ENCODE measurements at regions not wholly inside any gene's neighbourhood (a gene's known extent, or its start where the extent isn't known, plus 50 kb on each side); places are given as distances from the start of the nearest gene placed in this dataset.

- no peak overlapping the region for H3K4me2 ChIP-seq (ENCODE audit: low read length)
- H3K27me3 ChIP-seq (ENCODE audit: low read depth, low read length) = no peaks in the 10 kb centered on the region
- no peak overlapping the region for H3K27ac ChIP-seq (ENCODE audit: low read length)
- no peak overlapping the region for H2AFZ ChIP-seq (ENCODE audit: low read depth, low read length)
- H3K9me3 ChIP-seq (ENCODE audit: insufficient read depth, low read length) = no peaks in the 10 kb centered on the region
- no peaks in the 10 kb centered on the region for H4K20me1 ChIP-seq (ENCODE audit: insufficient read depth, low read length)
- no peaks in the 10 kb centered on the region for H3K4me1 ChIP-seq (ENCODE audit: low read length)
- no peak for TF ChIP-seq EZH2phosphoT487 (IDR thresholded peaks at IDR 0.05; ENCODE audit: low read depth)
- TF ChIP-seq CTCF (IDR thresholded peaks at IDR 0.05; ENCODE audit: low read depth, low read length) = no peak
- H3K4me3 ChIP-seq (ENCODE audit: low read length) = no peak overlapping the region
- no peak overlapping the region for H3K9ac ChIP-seq (ENCODE audit: low read length)
- H3K79me2 ChIP-seq (ENCODE audit: low read length) = no peaks in the 10 kb centered on the region
- no peaks in the 10 kb centered on the region for H3K36me3 ChIP-seq (replicated peaks; ENCODE audit: low read depth, low read length)
These were observed 554.3 kb upstream of the MGMT start for GRCh38 chr10:128912568-128913311.

GRCh38 chr10:128914681-128915080 is 552.4 kb upstream of the MGMT start:
- TF ChIP-seq CTCF (IDR thresholded peaks at IDR 0.05; ENCODE audit: low read depth, low read length) = no peak
- TF ChIP-seq EZH2phosphoT487 (IDR thresholded peaks at IDR 0.05; ENCODE audit: low read depth) = no peak
- no peaks in the 10 kb centered on the region for H3K36me3 ChIP-seq (replicated peaks; ENCODE audit: low read depth, low read length)

DNA sequence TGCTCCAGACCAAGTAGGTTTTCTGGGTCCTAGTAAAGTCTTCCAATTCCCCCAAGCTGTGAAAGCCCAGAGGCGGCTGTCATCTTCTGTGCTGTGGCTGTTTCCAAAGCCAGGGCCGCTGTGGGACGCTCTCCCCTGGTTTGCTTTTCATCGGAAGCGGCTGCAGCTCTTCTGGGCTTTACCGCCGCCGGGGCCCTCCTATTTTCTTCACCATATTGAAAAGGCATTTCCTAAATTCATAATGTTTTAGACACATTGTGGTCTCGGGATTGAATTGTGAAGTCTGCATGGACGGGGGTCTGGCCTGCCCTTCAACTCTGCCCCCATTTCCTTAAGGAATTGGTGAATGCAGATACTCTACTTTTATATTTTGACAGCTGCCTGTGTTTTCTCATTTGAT is 551.4 kb upstream of the MGMT start:
- Histone ChIP-seq H3K9me3 (ENCODE audit: insufficient read depth, low read length) (no peaks in the 10 kb centered on the region), H3K79me2 (ENCODE audit: low read length) (no peaks in the 10 kb centered on the region), H4K20me1 (ENCODE audit: insufficient read depth, low read length) (no peaks in the 10 kb centered on the region), H3K27ac (ENCODE audit: low read length) (no peak overlapping the region), H3K4me3 (ENCODE audit: low read length) (no peak overlapping the region), H3K36me3 (replicated peaks; ENCODE audit: low read depth, low read length) (no peaks in the 10 kb centered on the region), H3K4me2 (ENCODE audit: low read length) (no peak overlapping the region), H3K9ac (ENCODE audit: low read length) (no peak overlapping the region), H3K4me1 (ENCODE audit: low read length) (no peaks in the 10 kb centered on the region), H3K27me3 (ENCODE audit: low read depth, low read length) (no peaks in the 10 kb centered on the region), H2AFZ (ENCODE audit: low read depth, low read length) (no peak overlapping the region)
- TF ChIP-seq EZH2phosphoT487 (IDR thresholded peaks at IDR 0.05; ENCODE audit: low read depth) = no peak
- TF ChIP-seq CTCF (IDR thresholded peaks at IDR 0.05; ENCODE audit: low read depth, low read length) = no peak

More at GRCh38 chr10:128914681-128915080, 552.4 kb upstream of the MGMT start:
- Histone ChIP-seq H2AFZ (ENCODE audit: low read depth, low read length) (no peak overlapping the region), H3K4me1 (ENCODE audit: low read length) (no peaks in the 10 kb centered on the region), H4K20me1 (ENCODE audit: insufficient read depth, low read length) (no peaks in the 10 kb centered on the region), H3K9me3 (ENCODE audit: insufficient read depth, low read length) (no peaks in the 10 kb centered on the region), H3K27ac (ENCODE audit: low read length) (no peak overlapping the region), H3K9ac (ENCODE audit: low read length) (no peak overlapping the region), H3K4me2 (ENCODE audit: low read length) (no peak overlapping the region), H3K79me2 (ENCODE audit: low read length) (no peaks in the 10 kb centered on the region), H3K27me3 (ENCODE audit: low read depth, low read length) (no peaks in the 10 kb centered on the region), H3K4me3 (ENCODE audit: low read length) (no peak overlapping the region)

DNA sequence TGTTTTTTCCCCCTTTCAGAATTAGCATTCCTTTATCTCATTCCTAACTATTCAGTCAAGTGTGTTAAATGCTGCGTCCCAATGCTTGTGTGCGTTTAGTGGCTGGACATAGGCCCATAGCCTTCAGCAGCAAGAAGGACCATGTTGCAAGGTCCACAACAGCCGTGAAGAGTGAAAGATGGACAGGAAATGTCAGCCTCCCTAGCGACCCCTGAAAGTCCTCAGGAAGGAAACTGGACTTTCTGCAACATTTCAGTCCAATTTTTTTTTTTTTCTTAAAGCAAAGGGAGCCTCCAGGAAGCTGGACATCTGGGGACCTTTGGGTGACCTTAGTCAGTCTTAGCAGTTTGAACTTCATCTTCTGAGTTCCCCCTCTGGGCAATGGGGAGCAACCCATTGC is 550.7 kb upstream of the MGMT start:
- Histone ChIP-seq H3K4me1 (ENCODE audit: low read length) (no peaks in the 10 kb centered on the region), H3K27me3 (ENCODE audit: low read depth, low read length) (no peaks in the 10 kb centered on the region), H2AFZ (ENCODE audit: low read depth, low read length) (no peak overlapping the region), H3K79me2 (ENCODE audit: low read length) (no peaks in the 10 kb centered on the region), H3K4me2 (ENCODE audit: low read length) (no peak overlapping the region), H3K9ac (ENCODE audit: low read length) (no peak overlapping the region), H3K4me3 (ENCODE audit: low read length) (no peak overlapping the region), H3K36me3 (replicated peaks; ENCODE audit: low read depth, low read length) (no peaks in the 10 kb centered on the region), H3K27ac (ENCODE audit: low read length) (no peak overlapping the region), H4K20me1 (ENCODE audit: insufficient read depth, low read length) (no peaks in the 10 kb centered on the region), H3K9me3 (ENCODE audit: insufficient read depth, low read length) (no peaks in the 10 kb centered on the region)
- no peak for TF ChIP-seq CTCF (IDR thresholded peaks at IDR 0.05; ENCODE audit: low read depth, low read length)
- no peak for TF ChIP-seq EZH2phosphoT487 (IDR thresholded peaks at IDR 0.05; ENCODE audit: low read depth)

Data from OCI-LY3 (cell line).